A673 (cell line): ENCODE measurements at regions not wholly inside any gene's neighbourhood (a gene's known extent, or its start where the extent isn't known, plus 50 kb on each side); places are given as distances from the start of the nearest gene placed in this dataset.

Experiments used
- EZH2 ChIP-seq: fragments of 200-600 bp; sonication (generic); IDR thresholded peaks from 2 replicates; pipeline ENCODE4 v1.6.1; 2017; ENCODE audit warnings: borderline replicate concordance, low read depth, mild to moderate bottlenecking, mixed read lengths, antibody characterized with exemption, low read length; ENCODE audit not compliant: poor library complexity, severe bottlenecking
- TF ChIP-seq, protein P1 (sequence below): fragments of 300-800, 200-600 bp; sonication (generic); conservative IDR thresholded peaks from 2 replicates; pipeline ENCODE4 v1.5.1; 2017; ENCODE audit warnings: low read depth, mild to moderate bottlenecking, antibody characterized with exemption, low read length, moderate library complexity, mixed read lengths

DNA sequence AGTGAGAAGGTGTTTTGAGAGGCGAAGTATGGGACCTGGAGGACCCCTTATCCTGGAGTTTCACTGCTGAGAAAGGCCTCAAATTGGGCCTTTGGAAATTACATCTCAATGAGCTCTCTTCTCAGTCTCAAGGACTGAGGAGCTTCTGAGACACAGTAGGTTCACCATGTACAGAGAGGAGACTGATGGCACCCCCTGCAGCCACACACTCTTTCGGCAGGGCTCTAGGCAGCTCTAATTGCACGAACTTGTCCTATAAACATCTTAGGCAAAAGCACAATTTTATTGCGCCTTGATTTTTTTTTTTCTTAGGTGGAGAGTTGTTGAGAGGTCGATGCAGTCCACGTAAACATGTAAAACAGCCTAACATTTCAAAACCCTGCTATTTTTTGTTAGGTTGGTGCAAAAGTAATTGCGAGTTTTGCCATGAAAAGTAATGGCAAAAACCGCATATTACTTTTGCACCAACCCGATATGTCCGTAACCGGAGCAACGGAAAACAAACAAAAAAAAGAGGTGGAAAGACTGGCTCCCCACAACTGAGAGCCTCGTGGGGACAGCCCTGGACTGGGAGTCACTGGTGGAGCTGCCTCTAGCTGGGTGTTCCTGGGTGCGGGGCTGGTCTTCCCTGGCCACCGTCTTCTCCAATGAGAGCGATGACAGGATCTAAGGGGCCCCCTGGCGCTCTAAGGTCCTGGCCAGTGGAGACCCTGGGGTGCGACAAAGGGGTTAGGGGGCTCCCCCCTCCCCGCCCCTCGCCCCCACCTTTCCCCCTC lies 84.0 kb upstream of the EYA2 start:
- TF ChIP-seq, protein P1, sequence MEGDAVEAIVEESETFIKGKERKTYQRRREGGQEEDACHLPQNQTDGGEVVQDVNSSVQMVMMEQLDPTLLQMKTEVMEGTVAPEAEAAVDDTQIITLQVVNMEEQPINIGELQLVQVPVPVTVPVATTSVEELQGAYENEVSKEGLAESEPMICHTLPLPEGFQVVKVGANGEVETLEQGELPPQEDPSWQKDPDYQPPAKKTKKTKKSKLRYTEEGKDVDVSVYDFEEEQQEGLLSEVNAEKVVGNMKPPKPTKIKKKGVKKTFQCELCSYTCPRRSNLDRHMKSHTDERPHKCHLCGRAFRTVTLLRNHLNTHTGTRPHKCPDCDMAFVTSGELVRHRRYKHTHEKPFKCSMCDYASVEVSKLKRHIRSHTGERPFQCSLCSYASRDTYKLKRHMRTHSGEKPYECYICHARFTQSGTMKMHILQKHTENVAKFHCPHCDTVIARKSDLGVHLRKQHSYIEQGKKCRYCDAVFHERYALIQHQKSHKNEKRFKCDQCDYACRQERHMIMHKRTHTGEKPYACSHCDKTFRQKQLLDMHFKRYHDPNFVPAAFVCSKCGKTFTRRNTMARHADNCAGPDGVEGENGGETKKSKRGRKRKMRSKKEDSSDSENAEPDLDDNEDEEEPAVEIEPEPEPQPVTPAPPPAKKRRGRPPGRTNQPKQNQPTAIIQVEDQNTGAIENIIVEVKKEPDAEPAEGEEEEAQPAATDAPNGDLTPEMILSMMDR = no peak
- no peak for TF ChIP-seq EZH2
